Activated B cell treated with CpG ODN at 0.5 μM for 24 hours (primary cell): ENCODE measurements at regions not wholly inside any gene's neighbourhood (a gene's known extent, or its start where the extent isn't known, plus 50 kb on each side); places are given as distances from the start of the nearest gene placed in this dataset.

ENCODE experiments used
- ATAC-seq: fragments of 200-7000 bp; cut with Tn5 transposase; one replicate; pipeline ENCODE4 v1.10.0; 2021; ENCODE audit warnings: low read depth, mild to moderate bottlenecking, moderate library complexity
- CTCF ChIA-PET: fragments of 350-600 bp; sonication (Branson Sonifier 250); formaldehyde crosslinking; loops from one replicate; lab custom pipeline; 2021; ENCODE audit warnings: antibody characterized with exemption; lab: Charles Lee
- POLR2A ChIA-PET: fragments of 350-600 bp; sonication (Branson Sonifier 250); formaldehyde crosslinking; loops from one replicate; lab custom pipeline; 2021; ENCODE audit warnings: antibody characterized with exemption; lab: Charles Lee
- DNase-seq: peaks from one replicate; pipeline ENCODE4 v3.0.0; 2022
- H3K27ac Mint-ChIP-seq: one replicate; pipeline ENCODE4 v1.8.0; 2020; ENCODE audit warnings: mixed read lengths
- H3K27me3 Mint-ChIP-seq: one replicate; pipeline ENCODE4 v1.8.0; 2021; ENCODE audit warnings: mixed read lengths
- H3K36me3 Mint-ChIP-seq: one replicate; pipeline ENCODE4 v1.8.0; 2021; ENCODE audit warnings: low read depth, mixed read lengths
- H3K4me1 Mint-ChIP-seq: one replicate; pipeline ENCODE4 v1.8.0; 2021; ENCODE audit warnings: mixed read lengths
- H3K4me3 Mint-ChIP-seq: one replicate; pipeline ENCODE4 v1.8.0; 2020; ENCODE audit warnings: mild to moderate bottlenecking, mixed read lengths
- H3K9me3 Mint-ChIP-seq: one replicate; pipeline ENCODE4 v1.8.0; 2020; ENCODE audit warnings: mixed read lengths
- intact Hi-C: fragments of 100-400 bp; cut with micrococcal nuclease; formaldehyde crosslinking; loops from one replicate; pipeline ENCODE4 v1.15.1; 2024
- TF ChIP-seq, protein P1 (sequence below): fragments of 200-600 bp; IDR thresholded peaks from one replicate; pipeline ENCODE4 v1.8.0; 2022; ENCODE audit warnings: antibody characterized with exemption, mild to moderate bottlenecking

DNA sequence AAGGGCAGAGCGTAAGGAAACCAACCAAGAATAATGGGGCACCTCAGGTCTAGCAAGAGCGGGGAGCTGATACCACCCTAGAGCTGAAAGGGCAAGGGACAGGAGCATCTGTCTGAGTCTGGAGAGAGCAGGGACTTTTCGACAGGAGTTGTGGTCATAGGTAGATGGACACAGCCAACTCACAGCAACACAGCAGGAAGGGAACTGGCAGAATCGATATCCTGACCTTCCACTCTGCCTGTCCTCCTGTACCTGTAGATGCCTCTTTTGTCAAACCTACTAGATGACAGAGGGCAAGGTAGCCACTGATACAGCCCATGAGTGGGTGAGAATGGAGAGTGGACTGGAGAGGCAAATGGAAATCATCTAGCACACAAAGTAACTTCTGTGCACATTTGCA lies 247.2 kb upstream of the EGLN3 start:
- POLR2A ChIA-PET: no interaction called here
- CTCF ChIA-PET: no interaction called here
- no peaks in the 10 kb centered on the region for H3K4me1 Mint-ChIP-seq
- H3K9me3 Mint-ChIP-seq: no peaks in the 10 kb centered on the region
- H3K4me3 Mint-ChIP-seq: no peak overlapping the region
- no peak for ATAC-seq
- TF ChIP-seq, protein P1, sequence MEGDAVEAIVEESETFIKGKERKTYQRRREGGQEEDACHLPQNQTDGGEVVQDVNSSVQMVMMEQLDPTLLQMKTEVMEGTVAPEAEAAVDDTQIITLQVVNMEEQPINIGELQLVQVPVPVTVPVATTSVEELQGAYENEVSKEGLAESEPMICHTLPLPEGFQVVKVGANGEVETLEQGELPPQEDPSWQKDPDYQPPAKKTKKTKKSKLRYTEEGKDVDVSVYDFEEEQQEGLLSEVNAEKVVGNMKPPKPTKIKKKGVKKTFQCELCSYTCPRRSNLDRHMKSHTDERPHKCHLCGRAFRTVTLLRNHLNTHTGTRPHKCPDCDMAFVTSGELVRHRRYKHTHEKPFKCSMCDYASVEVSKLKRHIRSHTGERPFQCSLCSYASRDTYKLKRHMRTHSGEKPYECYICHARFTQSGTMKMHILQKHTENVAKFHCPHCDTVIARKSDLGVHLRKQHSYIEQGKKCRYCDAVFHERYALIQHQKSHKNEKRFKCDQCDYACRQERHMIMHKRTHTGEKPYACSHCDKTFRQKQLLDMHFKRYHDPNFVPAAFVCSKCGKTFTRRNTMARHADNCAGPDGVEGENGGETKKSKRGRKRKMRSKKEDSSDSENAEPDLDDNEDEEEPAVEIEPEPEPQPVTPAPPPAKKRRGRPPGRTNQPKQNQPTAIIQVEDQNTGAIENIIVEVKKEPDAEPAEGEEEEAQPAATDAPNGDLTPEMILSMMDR: no peak
- peaks cover 4% of the 10 kb centered on the region for H3K27me3 Mint-ChIP-seq
- H3K36me3 Mint-ChIP-seq: no peaks in the 10 kb centered on the region
- H3K27ac Mint-ChIP-seq: no peak overlapping the region
- intact Hi-C loops: no loop called here
- no peak for DNase-seq

- Mint-ChIP-seq H3K27ac (no peak overlapping the region), H3K27me3 (peaks cover 4% of the 10 kb centered on the region), H3K9me3 (no peaks in the 10 kb centered on the region), H3K36me3 (no peaks in the 10 kb centered on the region), H3K4me3 (no peak overlapping the region), H3K4me1 (no peaks in the 10 kb centered on the region)
- intact Hi-C loops: no loop called here
- TF ChIP-seq, protein P1: no peak
- no peak for DNase-seq
- ATAC-seq: no peak
- ChIA-PET CTCF (no interaction called here), POLR2A (no interaction called here)
Observed at GRCh38 chr14:34195964-34196363, 245.1 kb upstream of the EGLN3 start.

DNA sequence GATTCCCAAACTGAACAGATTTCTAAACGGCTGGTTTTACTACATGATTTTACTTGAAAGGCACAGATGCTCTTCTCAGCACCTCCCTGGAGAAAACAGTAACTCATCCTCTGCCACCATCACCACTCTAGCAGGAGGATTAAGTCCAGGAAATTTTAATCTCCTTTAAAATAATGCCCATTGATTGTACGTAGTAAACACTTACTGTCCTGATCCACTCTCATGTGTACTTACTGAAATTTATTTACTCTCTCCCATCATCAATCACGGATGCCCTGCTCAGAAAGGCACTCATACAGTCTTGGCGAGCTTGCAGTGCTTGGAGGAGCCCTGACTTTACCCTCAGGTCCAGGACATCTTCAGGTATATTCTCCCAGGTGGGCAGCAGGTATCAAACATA lies 239.8 kb upstream of the EGLN3 start:
- no peaks in the 10 kb centered on the region for H3K36me3 Mint-ChIP-seq
- no peaks in the 10 kb centered on the region for H3K4me1 Mint-ChIP-seq
- no peaks in the 10 kb centered on the region for H3K9me3 Mint-ChIP-seq
- TF ChIP-seq, protein P1: no peak
- ChIA-PET CTCF (no interaction called here), POLR2A (no interaction called here)
- DNase-seq: no peak
- no peak overlapping the region for H3K4me3 Mint-ChIP-seq
- intact Hi-C loops: no loop called here
- no peak overlapping the region for H3K27ac Mint-ChIP-seq
- no peak for ATAC-seq
- H3K27me3 Mint-ChIP-seq: no peaks in the 10 kb centered on the region

GRCh38 chr14:34189866-34190265 lies 239.0 kb upstream of the EGLN3 start:
- ChIA-PET CTCF (no interaction called here), POLR2A (no interaction called here)
- no peak overlapping the region for H3K27ac Mint-ChIP-seq
- H3K4me1 Mint-ChIP-seq: no peaks in the 10 kb centered on the region
- no peak for ATAC-seq
- H3K4me3 Mint-ChIP-seq: no peak overlapping the region
- TF ChIP-seq, protein P1: no peak
- no peaks in the 10 kb centered on the region for H3K9me3 Mint-ChIP-seq
- no peaks in the 10 kb centered on the region for H3K27me3 Mint-ChIP-seq
- H3K36me3 Mint-ChIP-seq: no peaks in the 10 kb centered on the region
- DNase-seq: no peak
- intact Hi-C loops: no loop called here

DNA sequence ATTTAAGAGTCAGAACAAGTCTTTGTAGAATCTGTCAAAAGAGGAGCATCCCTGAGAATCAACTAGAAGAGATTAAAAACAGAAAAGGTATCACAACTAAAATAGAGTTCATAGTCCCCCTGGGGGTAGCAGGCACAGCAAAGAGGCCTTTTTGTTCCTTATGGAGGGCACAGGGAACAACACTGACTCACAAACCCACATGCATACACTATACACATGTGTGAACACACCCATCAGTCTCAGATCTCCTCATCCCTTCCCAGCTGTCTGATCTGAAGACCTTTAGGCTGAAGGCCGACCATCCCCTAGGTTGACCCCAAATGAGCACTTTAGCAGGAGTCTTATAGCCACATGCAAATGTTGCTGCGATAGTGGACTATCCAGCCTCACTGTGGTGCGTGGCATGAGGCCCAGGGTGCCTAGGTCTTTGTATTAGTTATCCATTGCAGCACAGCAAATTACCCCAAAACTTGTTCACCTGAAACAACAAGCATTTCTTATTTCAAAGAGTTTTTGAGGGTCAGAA lies 236.7 kb upstream of the EGLN3 start:
- Mint-ChIP-seq H3K27me3 (no peaks in the 10 kb centered on the region), H3K9me3 (no peaks in the 10 kb centered on the region), H3K27ac (no peak overlapping the region), H3K36me3 (no peaks in the 10 kb centered on the region), H3K4me1 (no peaks in the 10 kb centered on the region), H3K4me3 (no peak overlapping the region)
- intact Hi-C loops: no loop called here
- POLR2A ChIA-PET: no interaction called here
- TF ChIP-seq, protein P1: no peak
- CTCF ChIA-PET: no interaction called here
- no peak for DNase-seq
- no peak for ATAC-seq
